OCI-LY3 (cell line): ENCODE measurements at regions not wholly inside any gene's neighbourhood (a gene's known extent, or its start where the extent isn't known, plus 50 kb on each side); places are given as distances from the start of the nearest gene placed in this dataset.

Experiments used
- H2AFZ ChIP-seq: fragments of 200-600, 300-600 bp; shearing (Covaris generic); 2 replicates; pipeline ENCODE4 v1.6.0; 2014; ENCODE audit warnings: antibody characterized with exemption, low read depth, low read length
- H3K27ac ChIP-seq: fragments of 200-600, 300-600 bp; sonication (generic); 2 replicates; pipeline ENCODE4 v1.5.1; 2014; ENCODE audit warnings: mild to moderate bottlenecking, low read length, moderate library complexity, mixed read lengths
- H3K27me3 ChIP-seq: fragments of 200-600, 300-600 bp; sonication (generic); 2 replicates; pipeline ENCODE4 v1.6.1; 2014; ENCODE audit warnings: low read depth, low read length, mixed read lengths
- H3K36me3 ChIP-seq: fragments of 200-600, 300-600 bp; sonication (generic); replicated peaks from 2 replicates; pipeline ENCODE3; 2014; ENCODE audit warnings: low read depth, low read length, mixed read lengths
- H3K4me1 ChIP-seq: fragments of 300-600, 200-600 bp; sonication (generic); 2 replicates; pipeline ENCODE4 v1.6.1; 2014; ENCODE audit warnings: low read length, mixed read lengths
- H3K4me2 ChIP-seq: fragments of 200-600, 300-600 bp; sonication (generic); 2 replicates; pipeline ENCODE4 v1.6.1; 2014; ENCODE audit warnings: low read length, mixed read lengths
- H3K4me3 ChIP-seq: fragments of 300-600, 200-600 bp; sonication (generic); 2 replicates; pipeline ENCODE4 v1.5.1; 2014; ENCODE audit warnings: antibody characterized with exemption, mild to moderate bottlenecking, low read length, moderate library complexity
- H3K79me2 ChIP-seq: fragments of 300-600, 200-600 bp; shearing (Covaris generic); 2 replicates; pipeline ENCODE4 v1.6.1; 2014; ENCODE audit warnings: mild to moderate bottlenecking, low read length, mixed read lengths
- H3K9ac ChIP-seq: fragments of 300-600, 200-600 bp; shearing (Covaris generic); 2 replicates; pipeline ENCODE4 v1.6.0; 2014; ENCODE audit warnings: mild to moderate bottlenecking, low read length, moderate library complexity
- H3K9me3 ChIP-seq: fragments of 200-600, 300-600 bp; shearing (Covaris generic); 2 replicates; pipeline ENCODE4 v1.6.1; 2014; ENCODE audit warnings: low read length, mixed read lengths; ENCODE audit not compliant: insufficient read depth
- H4K20me1 ChIP-seq: fragments of 200-600, 300-600 bp; sonication (generic); 2 replicates; pipeline ENCODE4 v1.6.1; 2016; ENCODE audit warnings: low read length, mixed read lengths; ENCODE audit not compliant: insufficient read depth
- EZH2phosphoT487 ChIP-seq: fragments of 200-600 bp; shearing (Covaris generic); IDR thresholded peaks from 2 replicates; pipeline ENCODE4 v1.6.1; 2018; ENCODE audit warnings: antibody characterized with exemption, mixed run types, low read depth
- TF ChIP-seq, protein P1 (sequence below): fragments of 200-600, 300-600 bp; sonication (generic); IDR thresholded peaks from 2 replicates; pipeline ENCODE4 v1.5.1; 2014; ENCODE audit warnings: antibody characterized with exemption, low read length, low read depth

GRCh38 chr18:28560331-28560730 lies 383.4 kb upstream of the CDH2 start:
- no peaks in the 10 kb centered on the region for H3K27me3 ChIP-seq
- no peaks in the 10 kb centered on the region for H3K4me1 ChIP-seq
- no peak overlapping the region for H3K4me3 ChIP-seq
- H3K9ac ChIP-seq: no peak overlapping the region
- no peaks in the 10 kb centered on the region for H3K36me3 ChIP-seq
- H4K20me1 ChIP-seq: no peaks in the 10 kb centered on the region
- no peaks in the 10 kb centered on the region for H3K79me2 ChIP-seq
- no peaks in the 10 kb centered on the region for H3K9me3 ChIP-seq
- no peak overlapping the region for H2AFZ ChIP-seq
- no peak overlapping the region for H3K4me2 ChIP-seq
- H3K27ac ChIP-seq: no peak overlapping the region
- TF ChIP-seq, protein P1, sequence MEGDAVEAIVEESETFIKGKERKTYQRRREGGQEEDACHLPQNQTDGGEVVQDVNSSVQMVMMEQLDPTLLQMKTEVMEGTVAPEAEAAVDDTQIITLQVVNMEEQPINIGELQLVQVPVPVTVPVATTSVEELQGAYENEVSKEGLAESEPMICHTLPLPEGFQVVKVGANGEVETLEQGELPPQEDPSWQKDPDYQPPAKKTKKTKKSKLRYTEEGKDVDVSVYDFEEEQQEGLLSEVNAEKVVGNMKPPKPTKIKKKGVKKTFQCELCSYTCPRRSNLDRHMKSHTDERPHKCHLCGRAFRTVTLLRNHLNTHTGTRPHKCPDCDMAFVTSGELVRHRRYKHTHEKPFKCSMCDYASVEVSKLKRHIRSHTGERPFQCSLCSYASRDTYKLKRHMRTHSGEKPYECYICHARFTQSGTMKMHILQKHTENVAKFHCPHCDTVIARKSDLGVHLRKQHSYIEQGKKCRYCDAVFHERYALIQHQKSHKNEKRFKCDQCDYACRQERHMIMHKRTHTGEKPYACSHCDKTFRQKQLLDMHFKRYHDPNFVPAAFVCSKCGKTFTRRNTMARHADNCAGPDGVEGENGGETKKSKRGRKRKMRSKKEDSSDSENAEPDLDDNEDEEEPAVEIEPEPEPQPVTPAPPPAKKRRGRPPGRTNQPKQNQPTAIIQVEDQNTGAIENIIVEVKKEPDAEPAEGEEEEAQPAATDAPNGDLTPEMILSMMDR: no peak
- TF ChIP-seq EZH2phosphoT487: no peak

- Histone ChIP-seq H2AFZ (no peak overlapping the region), H3K9ac (no peak overlapping the region), H3K27me3 (no peaks in the 10 kb centered on the region), H3K79me2 (no peaks in the 10 kb centered on the region), H3K4me1 (no peaks in the 10 kb centered on the region), H3K4me3 (no peak overlapping the region), H3K9me3 (no peaks in the 10 kb centered on the region), H3K27ac (no peak overlapping the region), H3K4me2 (no peak overlapping the region), H3K36me3 (no peaks in the 10 kb centered on the region), H4K20me1 (no peaks in the 10 kb centered on the region)
- TF ChIP-seq, protein P1: no peak
- TF ChIP-seq EZH2phosphoT487: no peak
Observed at GRCh38 chr18:28559511-28559910, 382.6 kb upstream of the CDH2 start.

- no peaks in the 10 kb centered on the region for H3K4me1 ChIP-seq
- no peak overlapping the region for H2AFZ ChIP-seq
- H3K4me3 ChIP-seq: no peak overlapping the region
- H3K79me2 ChIP-seq: no peaks in the 10 kb centered on the region
- H3K9ac ChIP-seq: no peak overlapping the region
- no peak for TF ChIP-seq EZH2phosphoT487
- TF ChIP-seq, protein P1: no peak
- H3K27ac ChIP-seq: no peak overlapping the region
- H4K20me1 ChIP-seq: no peaks in the 10 kb centered on the region
- no peaks in the 10 kb centered on the region for H3K27me3 ChIP-seq
- H3K4me2 ChIP-seq: no peak overlapping the region
- no peaks in the 10 kb centered on the region for H3K36me3 ChIP-seq
- 0 out of 2 replicates have a peak, but pooled peaks cover 4% of the 10 kb centered on the region for H3K9me3 ChIP-seq
Observed at GRCh38 chr18:28541934-28542333, 365.0 kb upstream of the CDH2 start.

GRCh38 chr18:28541276-28541930 lies 364.5 kb upstream of the CDH2 start:
- no peak for TF ChIP-seq EZH2phosphoT487
- TF ChIP-seq, protein P1: no peak
- Histone ChIP-seq H3K9ac (no peak overlapping the region), H3K27ac (no peak overlapping the region), H3K4me1 (no peaks in the 10 kb centered on the region), H3K79me2 (no peaks in the 10 kb centered on the region), H3K4me3 (no peak overlapping the region), H3K4me2 (no peak overlapping the region), H3K27me3 (no peaks in the 10 kb centered on the region), H2AFZ (no peak overlapping the region), H4K20me1 (no peaks in the 10 kb centered on the region), H3K36me3 (no peaks in the 10 kb centered on the region), H3K9me3 (0 out of 2 replicates have a peak, but pooled peaks cover 4% of the 10 kb centered on the region)
